Mesenchymal stem cell (in vitro differentiated cells and primary cell): ENCODE measurements at regions not wholly inside any gene's neighbourhood (a gene's known extent, or its start where the extent isn't known, plus 50 kb on each side); places are given as distances from the start of the nearest gene placed in this dataset.
"Not testable (repeated sequence)": the region's sequence is repeated elsewhere in the genome, so short reads cannot be mapped to it uniquely, and the experiment has no call there.

Experiments used
- DNase-seq: peaks from one replicate; pipeline ENCODE4 v3.0.0-alpha.2; 2013
- H2AFZ ChIP-seq: one replicate; pipeline ENCODE4 v1.6.1; 2013; ENCODE audit warnings: low read depth, mild to moderate bottlenecking, control low read depth, inconsistent platforms, low read length, moderate library complexity
- H2AK5ac ChIP-seq: 2 replicates; pipeline ENCODE4 v1.6.1; 2013; ENCODE audit warnings: low read length, moderate library complexity, mild to moderate bottlenecking, inconsistent platforms; ENCODE audit not compliant: severe bottlenecking
- H2BK120ac ChIP-seq: one replicate; pipeline ENCODE4 v1.6.1; 2013; ENCODE audit warnings: low read depth, mild to moderate bottlenecking, inconsistent platforms, low read length, moderate library complexity
- H2BK12ac ChIP-seq, 2 experiments: one replicate each; pipeline ENCODE4 v1.6.1; 2013; ENCODE audit warnings: inconsistent platforms in 2 of 2, low read length in 2 of 2, mild to moderate bottlenecking in 2 of 2, moderate library complexity in 2 of 2, control low read depth in 1 of 2
- H2BK15ac ChIP-seq: one replicate; pipeline ENCODE4 v1.6.1; 2013; ENCODE audit warnings: mild to moderate bottlenecking, low read depth, inconsistent platforms; ENCODE audit not compliant: poor library complexity, severe bottlenecking
- H2BK5ac ChIP-seq: 2 replicates; pipeline ENCODE4 v1.6.1; 2013; ENCODE audit warnings: low read depth, mild to moderate bottlenecking, low read length, control low read depth, inconsistent platforms; ENCODE audit not compliant: poor library complexity, severe bottlenecking
- H3K14ac ChIP-seq, 2 experiments: one replicate each; pipeline ENCODE4 v1.6.1; 2013; ENCODE audit warnings: inconsistent platforms in 2 of 2, low read length in 2 of 2, control low read depth in 1 of 2, mild to moderate bottlenecking in 1 of 2, moderate library complexity in 1 of 2
- H3K18ac ChIP-seq, 2 experiments: one replicate each; pipeline ENCODE4 v1.6.1; 2013; ENCODE audit warnings: inconsistent platforms in 2 of 2, low read length in 2 of 2, control low read depth in 1 of 2, low read depth in 1 of 2, mild to moderate bottlenecking in 1 of 2
- H3K23ac ChIP-seq, 2 experiments: one replicate each; pipeline ENCODE4 v1.6.1; 2013; ENCODE audit warnings: inconsistent platforms in 2 of 2, low read length in 2 of 2, mild to moderate bottlenecking in 2 of 2, moderate library complexity in 2 of 2, control low read depth in 1 of 2
- H3K27ac ChIP-seq: 2 replicates; pipeline ENCODE4 v1.5.1; 2013; ENCODE audit warnings: mild to moderate bottlenecking, moderate library complexity, low read length, control low read depth, inconsistent platforms; ENCODE audit not compliant: poor library complexity, severe bottlenecking
- H3K27me3 ChIP-seq, 2 experiments: 2 replicates each; pipeline versions ENCODE4 v1.6.1 to v1.7.0; 2013; ENCODE audit warnings: low read length in 2 of 2, mild to moderate bottlenecking in 2 of 2, moderate library complexity in 2 of 2, control low read depth in 1 of 2, inconsistent platforms in 1 of 2; ENCODE audit not compliant: control insufficient read depth in 1 of 2, insufficient read depth in 1 of 2
- H3K36me3 ChIP-seq, 2 experiments: 2 replicates each; pipeline versions ENCODE4 v1.6.1 to v1.7.0; 2013; ENCODE audit warnings: low read length in 2 of 2, control low read depth in 1 of 2, inconsistent platforms in 1 of 2, low read depth in 1 of 2, mild to moderate bottlenecking in 1 of 2; ENCODE audit not compliant: insufficient read depth in 2 of 2, control insufficient read depth in 1 of 2
- H3K4ac ChIP-seq, 2 experiments: one replicate each; pipeline ENCODE4 v1.6.1; 2013; ENCODE audit warnings: inconsistent platforms in 2 of 2, low read length in 2 of 2, mild to moderate bottlenecking in 2 of 2, moderate library complexity in 2 of 2, control low read depth in 1 of 2, low read depth in 1 of 2
- H3K4me1 ChIP-seq: 2 replicates; pipeline ENCODE4 v1.6.1; 2013; ENCODE audit warnings: low read depth, low read length, control low read depth; ENCODE audit not compliant: control insufficient read depth, insufficient read depth
- H3K4me2 ChIP-seq: 2 replicates; pipeline ENCODE4 v1.6.1; 2013; ENCODE audit warnings: low read length, mild to moderate bottlenecking, inconsistent platforms; ENCODE audit not compliant: poor library complexity, severe bottlenecking
- H3K4me3 ChIP-seq, 2 experiments: 2 replicates each; pipeline versions ENCODE4 v1.5.1 to v1.7.0; 2013; ENCODE audit warnings: low read length in 2 of 2, mild to moderate bottlenecking in 2 of 2, control low read depth in 1 of 2, low read depth in 1 of 2; ENCODE audit not compliant: insufficient read depth in 1 of 2
- H3K79me1 ChIP-seq: replicated peaks from 2 replicates; pipeline ENCODE4 v1.6.1; 2013; ENCODE audit warnings: mild to moderate bottlenecking, control low read depth, low read length, inconsistent platforms; ENCODE audit not compliant: poor library complexity, severe bottlenecking
- H3K9ac ChIP-seq: 2 replicates; pipeline ENCODE4 v1.7.0; 2013; ENCODE audit warnings: mild to moderate bottlenecking, low read length, moderate library complexity
- H3K9me3 ChIP-seq: 2 replicates; pipeline ENCODE4 v1.7.0; 2013; ENCODE audit warnings: mild to moderate bottlenecking, low read length; ENCODE audit not compliant: control insufficient read depth
- H4K8ac ChIP-seq: one replicate; pipeline ENCODE4 v1.6.1; 2013; ENCODE audit warnings: inconsistent platforms, mild to moderate bottlenecking, low read length, moderate library complexity
- H4K91ac ChIP-seq: one replicate; pipeline ENCODE4 v1.6.1; 2013; ENCODE audit warnings: mild to moderate bottlenecking, low read length, inconsistent platforms
- WGBS: methylation state at CpG from one replicate; pipeline ENCODE4 v1.1.7; 2013; ENCODE audit warnings: mixed read lengths; 5-methylcytosine and 5-hydroxymethylcytosine counted together

- no peaks in the 10 kb centered on the region for H3K4me1 ChIP-seq
- no peak overlapping the region for H3K4ac ChIP-seq
- no peak overlapping the region for H3K14ac ChIP-seq
- H3K9me3 ChIP-seq, result no peaks in the 10 kb centered on the region
- H3K36me3 ChIP-seq, result no peaks in the 10 kb centered on the region
- H3K27me3 ChIP-seq, result no peaks in the 10 kb centered on the region
- H3K18ac ChIP-seq, result no peak overlapping the region
- H3K27ac ChIP-seq, result no peak overlapping the region
- no peak overlapping the region for H2BK120ac ChIP-seq
- no peak overlapping the region for H4K8ac ChIP-seq
- H2BK15ac ChIP-seq, result no peak overlapping the region
- H2BK12ac ChIP-seq, result no peak overlapping the region
- DNase-seq, result no peak
- no peak overlapping the region for H4K91ac ChIP-seq
- H2BK5ac ChIP-seq, result no peak overlapping the region
- no peak overlapping the region for H3K9ac ChIP-seq
- no peak overlapping the region for H2AFZ ChIP-seq
- H2AK5ac ChIP-seq, result no peak overlapping the region
- 81% methylated on average over 5 of the region's 7 CpGs for WGBS
- no peak overlapping the region for H3K4me2 ChIP-seq
- H3K79me1 ChIP-seq, result no peaks in the 10 kb centered on the region
- H3K23ac ChIP-seq, result no peak overlapping the region
- H3K4me3 ChIP-seq, result no peak overlapping the region
Observed at GRCh38 chr3:70466096-70466495, 153.7 kb upstream of the MDFIC2 start.

GRCh38 chr3:70464876-70465275, 152.4 kb upstream of the MDFIC2 start:
- Histone ChIP-seq H2AK5ac (no peak overlapping the region), H3K18ac (no peak overlapping the region), H3K14ac (no peak overlapping the region), H2BK120ac (no peak overlapping the region), H3K79me1 (no peaks in the 10 kb centered on the region), H2AFZ (no peak overlapping the region), H3K4ac (no peak overlapping the region), H3K4me2 (no peak overlapping the region), H3K4me1 (no peaks in the 10 kb centered on the region), H4K91ac (no peak overlapping the region), H3K23ac (no peak overlapping the region), H2BK15ac (no peak overlapping the region), H3K27me3 (no peaks in the 10 kb centered on the region), H2BK12ac (no peak overlapping the region), H4K8ac (no peak overlapping the region), H3K9me3 (no peaks in the 10 kb centered on the region), H3K27ac (no peak overlapping the region), H3K9ac (no peak overlapping the region), H3K4me3 (no peak overlapping the region), H2BK5ac (no peak overlapping the region), H3K36me3 (no peaks in the 10 kb centered on the region)
- 89% methylated on average over 3 of the region's 5 CpGs for WGBS
- no peak for DNase-seq

- Histone ChIP-seq H2BK5ac (no peak overlapping the region), H2BK120ac (no peak overlapping the region), H3K27ac (no peak overlapping the region), H3K9me3 (no peaks in the 10 kb centered on the region), H2AK5ac (no peak overlapping the region), H3K36me3 (no peaks in the 10 kb centered on the region), H3K4ac (no peak overlapping the region), H3K4me3 (no peak overlapping the region), H3K14ac (no peak overlapping the region), H2BK12ac (no peak overlapping the region), H3K79me1 (no peaks in the 10 kb centered on the region), H3K9ac (no peak overlapping the region), H2BK15ac (no peak overlapping the region), H3K27me3 (no peaks in the 10 kb centered on the region), H2AFZ (no peak overlapping the region), H4K8ac (no peak overlapping the region), H3K23ac (no peak overlapping the region), H3K18ac (no peak overlapping the region), H3K4me1 (no peaks in the 10 kb centered on the region), H3K4me2 (no peak overlapping the region), H4K91ac (no peak overlapping the region)
- WGBS, result 86% methylated on average over 2 of the region's 5 CpGs
- no peak for DNase-seq
Observed at GRCh38 chr3:70464465-70464864, 152.0 kb upstream of the MDFIC2 start.

GRCh38 chr3:70450220-70450619, 137.8 kb upstream of the MDFIC2 start:
- H3K36me3 ChIP-seq, H2BK12ac ChIP-seq, H2BK5ac ChIP-seq, H3K14ac ChIP-seq, H3K27me3 ChIP-seq, H2BK15ac ChIP-seq, H3K18ac ChIP-seq, H3K9me3 ChIP-seq, H4K8ac ChIP-seq, H2AK5ac ChIP-seq, H3K79me1 ChIP-seq, H3K4me1 ChIP-seq, H3K23ac ChIP-seq, H3K4me3 ChIP-seq, DNase-seq, H3K9ac ChIP-seq, H3K4ac ChIP-seq, H3K27ac ChIP-seq, H2BK120ac ChIP-seq, H2AFZ ChIP-seq, H4K91ac ChIP-seq, H3K4me2 ChIP-seq: not testable (repeated sequence)
- 72% methylated on average over 2 of the region's 2 CpGs for WGBS
